CD4-positive, alpha-beta T cell (primary cell): ENCODE measurements at regions not wholly inside any gene's neighbourhood (a gene's known extent, or its start where the extent isn't known, plus 50 kb on each side); places are given as distances from the start of the nearest gene placed in this dataset.
"Not testable (repeated sequence)": the region's sequence is repeated elsewhere in the genome, so short reads cannot be mapped to it uniquely, and the experiment has no call there.

Experiments used
- ATAC-seq: fragments of 200-7000 bp; cut with Tn5 transposase; one replicate; pipeline ENCODE4 v1.10.0; 2022; ENCODE audit warnings: mild to moderate bottlenecking; ENCODE audit not compliant: poor library complexity
- CTCF ChIA-PET: fragments of 350-600 bp; sonication (Branson Sonifier 250); formaldehyde crosslinking; loops from one replicate; lab custom pipeline; 2021; ENCODE audit warnings: antibody characterized with exemption, inconsistent platforms; lab: Charles Lee
- POLR2A ChIA-PET: fragments of 350-600 bp; sonication (Branson Sonifier 250); formaldehyde crosslinking; loops from one replicate; lab custom pipeline; 2021; ENCODE audit warnings: antibody characterized with exemption, inconsistent platforms; lab: Charles Lee
- DNase-seq, 14 experiments: peaks; one replicate each; pipeline ENCODE4 v3.0.0-alpha.2; 2013 to 2020; ENCODE audit warnings: mixed read lengths in 2 of 14
- H3K27ac ChIP-seq, 2 donors: one replicate each; pipeline versions ENCODE4 v1.5.1 to v1.7.0; 2013; ENCODE audit warnings: low read length in 2 of 2, low read depth in 1 of 2, mild to moderate bottlenecking in 1 of 2
- H3K27me3 ChIP-seq, 2 experiments: 1 replicate in 1 of 2; 2 replicates in 1 of 2; pipeline versions ENCODE4 v1.6.1 to v1.7.0; 2013; ENCODE audit warnings: low read length in 2 of 2, control low read depth in 1 of 2, mild to moderate bottlenecking in 1 of 2, moderate library complexity in 1 of 2; ENCODE audit not compliant: insufficient read depth in 2 of 2, control insufficient read depth in 1 of 2
- H3K36me3 ChIP-seq: one replicate; pipeline ENCODE4 v1.6.1; 2013; ENCODE audit warnings: low read length, control low read depth; ENCODE audit not compliant: insufficient read depth
- H3K4me1 ChIP-seq: one replicate; pipeline ENCODE4 v1.6.1; 2013; ENCODE audit warnings: low read length, control low read depth; ENCODE audit not compliant: insufficient read depth
- H3K4me3 ChIP-seq: one replicate; pipeline ENCODE4 v1.5.1; 2013; ENCODE audit warnings: mild to moderate bottlenecking, low read length, moderate library complexity
- H3K9me3 ChIP-seq, 2 experiments: 1 replicate in 1 of 2; 2 replicates in 1 of 2; pipeline versions ENCODE4 v1.6.1 to v1.7.0; 2013; ENCODE audit warnings: low read length in 2 of 2, mild to moderate bottlenecking in 2 of 2, control low read depth in 1 of 2, moderate library complexity in 1 of 2; ENCODE audit not compliant: control insufficient read depth in 1 of 2, insufficient read depth in 1 of 2
- H3K27ac Mint-ChIP-seq: one replicate; pipeline ENCODE4 v1.8.0; 2020; ENCODE audit warnings: mixed read lengths
- H3K27me3 Mint-ChIP-seq: one replicate; pipeline ENCODE4 v1.8.0; 2021; ENCODE audit warnings: mixed read lengths
- H3K36me3 Mint-ChIP-seq: one replicate; pipeline ENCODE4 v1.8.0; 2021; ENCODE audit warnings: low read depth, mixed read lengths
- H3K4me1 Mint-ChIP-seq: one replicate; pipeline ENCODE4 v1.8.0; 2021; ENCODE audit warnings: low read depth, mixed read lengths
- H3K4me3 Mint-ChIP-seq: one replicate; pipeline ENCODE4 v1.8.0; 2020; ENCODE audit warnings: mild to moderate bottlenecking, mixed read lengths
- H3K9me3 Mint-ChIP-seq: one replicate; pipeline ENCODE4 v1.8.0; 2020; ENCODE audit warnings: mixed read lengths
- CTCF ChIP-seq: fragments of 200-600 bp; IDR thresholded peaks from one replicate; pipeline ENCODE4 v1.8.0; 2022; ENCODE audit warnings: antibody characterized with exemption, mild to moderate bottlenecking
- intact Hi-C, 2 experiments: fragments of 100-400 bp; cut with DNase I in 1 of 2; cut with micrococcal nuclease in 1 of 2; formaldehyde crosslinking; loops; one replicate each; pipeline versions ENCODE4 v1.15.1 to v1.9.0; 2023 to 2025; cut with DNase I, micrococcal nuclease

DNA sequence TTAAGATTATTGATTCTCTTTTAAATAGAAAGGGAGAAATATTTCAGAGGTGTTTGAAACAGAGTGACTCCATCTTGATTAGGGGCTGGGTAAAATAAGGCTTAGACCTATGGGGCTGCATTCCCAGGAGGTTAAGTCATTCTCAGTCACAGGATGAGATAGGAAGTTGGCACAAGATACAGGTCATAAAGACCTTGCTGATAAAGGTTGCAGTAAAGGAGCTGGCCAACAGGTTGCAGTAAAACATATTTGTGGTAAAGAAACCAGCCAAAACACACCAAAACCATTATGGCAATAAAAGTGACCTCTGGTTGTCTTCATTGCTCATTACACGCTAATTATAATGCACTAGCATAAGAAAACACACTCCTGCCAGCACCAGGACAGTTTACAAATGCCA is 165.0 kb downstream of the SPIN4 start:
- Mint-ChIP-seq H3K36me3 (no peaks in the 10 kb centered on the region), H3K9me3 (no peaks in the 10 kb centered on the region), H3K27me3 (no peaks in the 10 kb centered on the region), H3K4me3 (no peak overlapping the region), H3K27ac (no peak overlapping the region), H3K4me1 (no peaks in the 10 kb centered on the region)
- intact Hi-C loops: no loop called here
- no peak for DNase-seq
- ATAC-seq: no peak
- Histone ChIP-seq H3K4me1 (no peaks in the 10 kb centered on the region), H3K4me3 (no peak overlapping the region), H3K27ac (no peak overlapping the region), H3K36me3 (no peaks in the 10 kb centered on the region), H3K27me3 (no peaks in the 10 kb centered on the region), H3K9me3 (no peaks in the 10 kb centered on the region)
- POLR2A ChIA-PET: no interaction called here
- no peak for TF ChIP-seq CTCF
- CTCF ChIA-PET: no interaction called here

- H3K4me3 Mint-ChIP-seq, H3K36me3 Mint-ChIP-seq, POLR2A ChIA-PET, H3K27ac ChIP-seq, H3K9me3 ChIP-seq, intact Hi-C loops, H3K27me3 Mint-ChIP-seq, CTCF ChIA-PET, H3K4me1 ChIP-seq, H3K36me3 ChIP-seq, H3K9me3 Mint-ChIP-seq, H3K4me3 ChIP-seq, H3K4me1 Mint-ChIP-seq, H3K27me3 ChIP-seq, H3K27ac Mint-ChIP-seq, ATAC-seq, DNase-seq: not testable (repeated sequence)
Observed at GRCh38 chrX:63179852-63180251, 171.3 kb downstream of the SPIN4 start.

- H3K4me3 ChIP-seq, H3K36me3 ChIP-seq, intact Hi-C loops, H3K4me1 Mint-ChIP-seq, H3K36me3 Mint-ChIP-seq, H3K4me1 ChIP-seq, POLR2A ChIA-PET, H3K4me3 Mint-ChIP-seq, CTCF ChIA-PET, H3K9me3 Mint-ChIP-seq, H3K9me3 ChIP-seq, H3K27ac ChIP-seq, DNase-seq, H3K27me3 Mint-ChIP-seq, ATAC-seq, H3K27me3 ChIP-seq, H3K27ac Mint-ChIP-seq: not testable (repeated sequence)
Observed at GRCh38 chrX:63176578-63176977, 174.6 kb downstream of the SPIN4 start.

- H3K36me3 ChIP-seq, H3K4me1 Mint-ChIP-seq, H3K36me3 Mint-ChIP-seq, H3K4me3 ChIP-seq, H3K4me3 Mint-ChIP-seq, H3K27me3 ChIP-seq, ATAC-seq, H3K27ac Mint-ChIP-seq, H3K27ac ChIP-seq, H3K27me3 Mint-ChIP-seq, CTCF ChIA-PET, DNase-seq, H3K9me3 Mint-ChIP-seq, POLR2A ChIA-PET, H3K9me3 ChIP-seq, intact Hi-C loops, H3K4me1 ChIP-seq: not testable (repeated sequence)
Observed at GRCh38 chrX:63173841-63174718, 177.1 kb downstream of the SPIN4 start.

DNA sequence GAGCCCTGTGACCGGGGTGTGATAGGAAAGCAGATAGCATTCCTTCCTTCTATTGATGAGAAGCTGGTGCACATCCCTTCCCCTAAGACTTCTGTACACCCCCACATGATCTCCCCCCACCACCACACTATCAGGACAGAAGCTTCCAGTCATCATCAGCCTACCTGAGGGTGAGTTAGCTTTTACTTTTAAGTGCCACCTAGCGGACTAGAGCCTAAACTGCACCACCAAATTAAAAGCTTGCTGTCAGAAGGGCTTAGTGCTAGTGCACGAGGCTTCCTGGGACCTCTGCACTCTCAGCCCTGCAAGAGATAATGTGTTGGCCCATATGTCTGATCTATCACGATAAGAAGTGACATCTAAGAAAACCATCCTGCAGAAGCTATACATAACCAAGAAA is 181.7 kb downstream of the SPIN4 start:
- H3K27ac ChIP-seq, H3K27ac Mint-ChIP-seq, ATAC-seq, H3K4me3 ChIP-seq, H3K4me1 Mint-ChIP-seq, intact Hi-C loops, DNase-seq, H3K27me3 Mint-ChIP-seq, CTCF ChIA-PET, H3K9me3 Mint-ChIP-seq, H3K27me3 ChIP-seq, POLR2A ChIA-PET, H3K4me3 Mint-ChIP-seq, H3K4me1 ChIP-seq, H3K36me3 Mint-ChIP-seq, H3K9me3 ChIP-seq, H3K36me3 ChIP-seq: not testable (repeated sequence)

- POLR2A ChIA-PET, H3K36me3 Mint-ChIP-seq, H3K9me3 Mint-ChIP-seq, H3K4me1 ChIP-seq, H3K36me3 ChIP-seq, H3K4me3 ChIP-seq, H3K27ac ChIP-seq, CTCF ChIA-PET, ATAC-seq, DNase-seq, H3K27me3 Mint-ChIP-seq, H3K4me3 Mint-ChIP-seq, intact Hi-C loops, H3K9me3 ChIP-seq, H3K27me3 ChIP-seq, H3K27ac Mint-ChIP-seq, H3K4me1 Mint-ChIP-seq: not testable (repeated sequence)
Observed at GRCh38 chrX:63168949-63169348, 182.2 kb downstream of the SPIN4 start.
